ENCODE measurements at regions not wholly inside any gene's neighbourhood (a gene's known extent, or its start where the extent isn't known, plus 50 kb on each side); places are given as distances from the start of the nearest gene placed in this dataset.

- H4K20me1 ChIP-seq (ENCODE audit: control insufficient read depth, extremely low read depth, insufficient read depth, low read length): no peaks in the 10 kb centered on the region
- H3K4me1 ChIP-seq (ENCODE audit: control insufficient read depth, extremely low read depth, insufficient read depth, low read length): no peaks in the 10 kb centered on the region
- no peak overlapping the region for H3K27ac ChIP-seq (ENCODE audit: control insufficient read depth, insufficient read depth, low read length)
- TF ChIP-seq EZH2 (IDR thresholded peaks at IDR 0.05; ENCODE audit: low read length) (no peak), CTCF (optimal IDR thresholded peaks at IDR 0.05 in 1 of 3, IDR thresholded peaks at IDR 0.05 in 1 of 3, conservative IDR thresholded peaks at IDR 0.05 in 1 of 3; ENCODE audit: extremely low read depth in 1 of 3, insufficient read depth in 2 of 3, low read length in 3 of 3) (no peak)
- no peak for FAIRE-seq
- no peaks in the 10 kb centered on the region for H3K79me2 ChIP-seq (ENCODE audit: control insufficient read depth, insufficient read depth, low read length)
- no peaks in the 10 kb centered on the region for H3K9me3 ChIP-seq (ENCODE audit: control insufficient read depth, low read depth, low read length)
- H3K27me3 ChIP-seq (ENCODE audit: control insufficient read depth, extremely low read depth, insufficient read depth, low read length): no peaks in the 10 kb centered on the region
- H3K36me3 ChIP-seq (ENCODE audit: control insufficient read depth in 2 of 2, extremely low read depth in 1 of 2, insufficient read depth in 2 of 2, low read length in 2 of 2): no peaks in the 10 kb centered on the region
- no peaks in the 10 kb centered on the region for H3K9me1 ChIP-seq (ENCODE audit: control insufficient read depth, extremely low read depth, insufficient read depth, low read length)
- H3K4me2 ChIP-seq (ENCODE audit: control insufficient read depth, extremely low read depth, insufficient read depth, low read depth, low read length): no peak overlapping the region
- H2AFZ ChIP-seq (ENCODE audit: control insufficient read depth, low read length): no peak overlapping the region
- H3K9ac ChIP-seq (ENCODE audit: control insufficient read depth, extremely low read depth, insufficient read depth, low read length): no peak overlapping the region
- dilution Hi-C loops (cut with MboI; ENCODE audit: extremely low pct_ligation_motif_present, low sequenced_read_pairs): no loop called here
- H3K4me3 ChIP-seq (ENCODE audit: control insufficient read depth in 2 of 3, extremely low read depth in 1 of 3, insufficient read depth in 2 of 3, low read depth in 1 of 3, low read length in 3 of 3): no peak overlapping the region
- no peak for DNase-seq (ENCODE audit: low read depth, low spot score)
Measured at GRCh38 chr13:76798037-76798436, 88.2 kb downstream of the KCTD12 start.

GRCh38 chr13:76797361-76797760 lies 88.8 kb downstream of the KCTD12 start:
- no peak overlapping the region for H3K4me3 ChIP-seq (ENCODE audit: control insufficient read depth in 2 of 3, extremely low read depth in 1 of 3, insufficient read depth in 2 of 3, low read depth in 1 of 3, low read length in 3 of 3)
- no peak overlapping the region for H2AFZ ChIP-seq (ENCODE audit: control insufficient read depth, low read length)
- no peaks in the 10 kb centered on the region for H3K4me1 ChIP-seq (ENCODE audit: control insufficient read depth, extremely low read depth, insufficient read depth, low read length)
- no peaks in the 10 kb centered on the region for H3K36me3 ChIP-seq (ENCODE audit: control insufficient read depth in 2 of 2, extremely low read depth in 1 of 2, insufficient read depth in 2 of 2, low read length in 2 of 2)
- no peak overlapping the region for H3K9ac ChIP-seq (ENCODE audit: control insufficient read depth, extremely low read depth, insufficient read depth, low read length)
- TF ChIP-seq EZH2 (IDR thresholded peaks at IDR 0.05; ENCODE audit: low read length) (no peak), CTCF (optimal IDR thresholded peaks at IDR 0.05 in 1 of 3, IDR thresholded peaks at IDR 0.05 in 1 of 3, conservative IDR thresholded peaks at IDR 0.05 in 1 of 3; ENCODE audit: extremely low read depth in 1 of 3, insufficient read depth in 2 of 3, low read length in 3 of 3) (no peak)
- H3K9me3 ChIP-seq (ENCODE audit: control insufficient read depth, low read depth, low read length): no peaks in the 10 kb centered on the region
- H3K27me3 ChIP-seq (ENCODE audit: control insufficient read depth, extremely low read depth, insufficient read depth, low read length): no peaks in the 10 kb centered on the region
- dilution Hi-C loops (cut with MboI; ENCODE audit: extremely low pct_ligation_motif_present, low sequenced_read_pairs): no loop called here
- H4K20me1 ChIP-seq (ENCODE audit: control insufficient read depth, extremely low read depth, insufficient read depth, low read length): no peaks in the 10 kb centered on the region
- no peak overlapping the region for H3K4me2 ChIP-seq (ENCODE audit: control insufficient read depth, extremely low read depth, insufficient read depth, low read depth, low read length)
- DNase-seq (ENCODE audit: low read depth, low spot score): no peak
- H3K27ac ChIP-seq (ENCODE audit: control insufficient read depth, insufficient read depth, low read length): no peak overlapping the region
- H3K79me2 ChIP-seq (ENCODE audit: control insufficient read depth, insufficient read depth, low read length): no peaks in the 10 kb centered on the region
- no peaks in the 10 kb centered on the region for H3K9me1 ChIP-seq (ENCODE audit: control insufficient read depth, extremely low read depth, insufficient read depth, low read length)
- no peak for FAIRE-seq
